ENCODE measurements at regions not wholly inside any gene's neighbourhood (a gene's known extent, or its start where the extent isn't known, plus 50 kb on each side); places are given as distances from the start of the nearest gene placed in this dataset.

GRCh38 chr20:4369798-4370124 is 120.7 kb upstream of the ADRA1D start:
- no peaks in the 10 kb centered on the region for H3K4me1 ChIP-seq (ENCODE audit: insufficient read depth, low read length)
- H3K27me3 ChIP-seq (ENCODE audit: control insufficient read depth in 1 of 2, insufficient read depth in 2 of 2, low read length in 2 of 2), result no peaks in the 10 kb centered on the region
- H3K9me3 ChIP-seq (ENCODE audit: low read length), result no peaks in the 10 kb centered on the region
- H3K9ac ChIP-seq (ENCODE audit: low read length), result no peak overlapping the region
- H3K27ac ChIP-seq (ENCODE audit: low read depth, low read length), result no peak overlapping the region
- H3K4me3 ChIP-seq (ENCODE audit: low read depth in 1 of 2, low read length in 2 of 2), result no peak overlapping the region
- no peaks in the 10 kb centered on the region for H3K36me3 ChIP-seq (ENCODE audit: insufficient read depth, low read length)

GRCh38 chr20:4369119-4369797 is 120.2 kb upstream of the ADRA1D start:
- H3K4me3 ChIP-seq (ENCODE audit: low read depth in 1 of 2, low read length in 2 of 2), result no peak overlapping the region
- no peaks in the 10 kb centered on the region for H3K4me1 ChIP-seq (ENCODE audit: insufficient read depth, low read length)
- no peak overlapping the region for H3K27ac ChIP-seq (ENCODE audit: low read depth, low read length)
- no peaks in the 10 kb centered on the region for H3K36me3 ChIP-seq (ENCODE audit: insufficient read depth, low read length)
- no peaks in the 10 kb centered on the region for H3K9me3 ChIP-seq (ENCODE audit: low read length)
- H3K9ac ChIP-seq (ENCODE audit: low read length), result no peak overlapping the region
- H3K27me3 ChIP-seq (ENCODE audit: control insufficient read depth in 1 of 2, insufficient read depth in 2 of 2, low read length in 2 of 2), result no peaks in the 10 kb centered on the region

DNA sequence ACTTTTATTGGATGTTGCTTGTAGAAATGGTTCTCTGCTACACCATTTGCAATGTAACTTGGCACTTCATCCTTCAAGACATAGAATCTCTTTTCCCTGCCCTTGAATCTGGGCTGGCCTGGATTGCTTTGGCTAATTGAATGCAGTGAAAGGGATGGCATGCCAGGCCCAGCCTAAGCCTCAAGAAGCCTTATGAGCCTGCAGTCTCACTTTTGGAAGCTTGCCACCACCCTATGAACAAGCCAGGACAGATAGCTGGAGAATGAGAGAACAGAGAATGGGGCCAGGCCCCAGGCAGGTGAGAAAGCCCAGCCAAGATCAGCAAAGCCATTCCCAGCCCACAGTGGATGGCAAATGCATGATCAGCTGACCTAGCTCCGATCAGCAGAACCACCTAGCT is 117.0 kb upstream of the ADRA1D start:
- Histone ChIP-seq H3K4me1 (ENCODE audit: insufficient read depth, low read length) (no peaks in the 10 kb centered on the region), H3K4me3 (ENCODE audit: low read depth in 1 of 2, low read length in 2 of 2) (no peak overlapping the region), H3K9ac (ENCODE audit: low read length) (no peak overlapping the region), H3K27me3 (ENCODE audit: control insufficient read depth in 1 of 2, insufficient read depth in 2 of 2, low read length in 2 of 2) (no peaks in the 10 kb centered on the region), H3K27ac (ENCODE audit: low read depth, low read length) (no peak overlapping the region), H3K36me3 (ENCODE audit: insufficient read depth, low read length) (no peaks in the 10 kb centered on the region), H3K9me3 (ENCODE audit: low read length) (no peaks in the 10 kb centered on the region)

- Histone ChIP-seq H3K27me3 (ENCODE audit: control insufficient read depth in 1 of 2, insufficient read depth in 2 of 2, low read length in 2 of 2) (no peaks in the 10 kb centered on the region), H3K4me1 (ENCODE audit: insufficient read depth, low read length) (no peaks in the 10 kb centered on the region), H3K27ac (ENCODE audit: low read depth, low read length) (no peak overlapping the region), H3K36me3 (ENCODE audit: insufficient read depth, low read length) (no peaks in the 10 kb centered on the region), H3K9me3 (ENCODE audit: low read length) (no peaks in the 10 kb centered on the region), H3K4me3 (ENCODE audit: low read depth in 1 of 2, low read length in 2 of 2) (no peak overlapping the region), H3K9ac (ENCODE audit: low read length) (no peak overlapping the region)
Observed at GRCh38 chr20:4358552-4358951, 109.5 kb upstream of the ADRA1D start.

DNA sequence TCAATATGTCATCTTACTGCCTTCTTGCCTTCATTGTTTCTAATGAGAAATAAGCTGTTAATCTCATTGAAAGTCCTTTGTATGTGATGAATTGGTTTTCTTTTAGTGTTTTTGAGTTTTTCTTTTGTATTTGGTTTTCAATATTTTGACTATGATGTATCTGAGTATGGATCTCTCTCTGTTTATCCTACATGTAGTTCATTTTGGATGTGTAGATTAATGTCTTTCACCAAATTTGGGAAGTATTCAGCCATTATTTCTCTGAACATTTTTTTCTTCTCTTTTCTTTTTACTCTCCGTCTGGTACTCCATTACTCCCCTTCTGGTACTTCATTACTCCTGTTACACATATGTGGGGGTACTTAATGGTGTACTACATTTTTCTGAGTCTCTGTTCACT is 103.3 kb upstream of the ADRA1D start:
- no peak overlapping the region for H3K9ac ChIP-seq (ENCODE audit: low read length)
- H3K4me1 ChIP-seq (ENCODE audit: insufficient read depth, low read length), result no peaks in the 10 kb centered on the region
- H3K4me3 ChIP-seq (ENCODE audit: low read depth in 1 of 2, low read length in 2 of 2), result no peak overlapping the region
- no peaks in the 10 kb centered on the region for H3K9me3 ChIP-seq (ENCODE audit: low read length)
- H3K27ac ChIP-seq (ENCODE audit: low read depth, low read length), result no peak overlapping the region
- H3K27me3 ChIP-seq (ENCODE audit: control insufficient read depth in 1 of 2, insufficient read depth in 2 of 2, low read length in 2 of 2), result no peaks in the 10 kb centered on the region
- no peaks in the 10 kb centered on the region for H3K36me3 ChIP-seq (ENCODE audit: insufficient read depth, low read length)

DNA sequence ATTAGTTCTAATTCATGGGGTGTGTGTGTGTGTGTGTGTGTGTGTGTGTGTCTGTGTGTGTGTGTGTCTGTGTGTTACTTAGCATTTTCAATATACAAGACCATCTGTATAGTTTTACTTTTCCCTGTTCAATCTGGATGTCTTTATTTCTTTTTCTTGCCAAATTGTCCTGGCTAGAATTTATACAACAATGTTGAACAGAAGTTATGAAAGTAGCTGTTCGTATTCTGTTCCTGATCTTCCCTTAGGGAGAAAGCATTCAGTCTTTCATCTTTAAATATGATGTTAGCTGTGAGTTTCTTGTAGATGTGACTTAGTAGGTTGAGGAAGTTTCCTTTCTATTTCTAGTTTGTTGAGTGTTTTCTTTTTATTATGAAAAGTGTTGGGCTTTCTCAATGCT is 101.0 kb upstream of the ADRA1D start:
- Histone ChIP-seq H3K27me3 (ENCODE audit: control insufficient read depth in 1 of 2, insufficient read depth in 2 of 2, low read length in 2 of 2) (no peaks in the 10 kb centered on the region), H3K4me1 (ENCODE audit: insufficient read depth, low read length) (no peaks in the 10 kb centered on the region)

DNA sequence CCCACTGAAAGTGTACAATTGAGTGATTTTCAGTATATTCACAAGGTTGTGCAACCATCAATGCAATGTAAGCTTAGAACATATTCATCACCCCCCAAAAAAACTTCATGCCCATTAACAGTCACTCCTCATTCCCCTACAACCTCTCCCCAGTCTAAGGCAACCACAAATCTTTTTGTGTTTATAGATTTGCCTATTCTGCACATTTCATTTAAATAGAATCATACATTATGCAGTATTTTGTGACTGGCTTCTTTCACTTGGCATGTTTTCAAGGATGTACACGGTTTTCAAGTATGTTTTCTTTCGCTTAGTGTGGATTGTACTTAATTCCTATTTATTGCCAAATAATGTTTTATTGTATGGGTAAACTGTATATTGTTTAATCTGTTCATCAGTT is 95.6 kb upstream of the ADRA1D start:
- Histone ChIP-seq H3K9ac (ENCODE audit: low read length) (no peak overlapping the region), H3K4me3 (ENCODE audit: low read depth in 1 of 2, low read length in 2 of 2) (no peak overlapping the region), H3K9me3 (ENCODE audit: low read length) (no peaks in the 10 kb centered on the region), H3K27ac (ENCODE audit: low read depth, low read length) (no peak overlapping the region), H3K36me3 (ENCODE audit: insufficient read depth, low read length) (no peaks in the 10 kb centered on the region), H3K4me1 (ENCODE audit: insufficient read depth, low read length) (no peaks in the 10 kb centered on the region), H3K27me3 (ENCODE audit: control insufficient read depth in 1 of 2, insufficient read depth in 2 of 2, low read length in 2 of 2) (no peaks in the 10 kb centered on the region)

More for the DNA sequence above, 101.0 kb upstream of the ADRA1D start:
- H3K27ac ChIP-seq (ENCODE audit: low read depth, low read length), result no peak overlapping the region
- no peak overlapping the region for H3K4me3 ChIP-seq (ENCODE audit: low read depth in 1 of 2, low read length in 2 of 2)
- no peak overlapping the region for H3K9ac ChIP-seq (ENCODE audit: low read length)
- no peaks in the 10 kb centered on the region for H3K36me3 ChIP-seq (ENCODE audit: insufficient read depth, low read length)
- H3K9me3 ChIP-seq (ENCODE audit: low read length), result no peaks in the 10 kb centered on the region

GRCh38 chr20:4342609-4343008 is 93.5 kb upstream of the ADRA1D start:
- no peaks in the 10 kb centered on the region for H3K9me3 ChIP-seq (ENCODE audit: low read length)
- H3K36me3 ChIP-seq (ENCODE audit: insufficient read depth, low read length), result no peaks in the 10 kb centered on the region
- no peaks in the 10 kb centered on the region for H3K27me3 ChIP-seq (ENCODE audit: control insufficient read depth in 1 of 2, insufficient read depth in 2 of 2, low read length in 2 of 2)
- H3K4me1 ChIP-seq (ENCODE audit: insufficient read depth, low read length), result no peaks in the 10 kb centered on the region
- no peak overlapping the region for H3K4me3 ChIP-seq (ENCODE audit: low read depth in 1 of 2, low read length in 2 of 2)
- H3K9ac ChIP-seq (ENCODE audit: low read length), result no peak overlapping the region
- no peak overlapping the region for H3K27ac ChIP-seq (ENCODE audit: low read depth, low read length)

GRCh38 chr20:4341804-4342485 is 92.9 kb upstream of the ADRA1D start:
- H3K4me1 ChIP-seq (ENCODE audit: insufficient read depth, low read length), result no peaks in the 10 kb centered on the region

GRCh38 chr20:4335722-4336121 is 86.6 kb upstream of the ADRA1D start:
- H3K27ac ChIP-seq (ENCODE audit: low read depth, low read length), result no peak overlapping the region
- H3K36me3 ChIP-seq (ENCODE audit: insufficient read depth, low read length), result no peaks in the 10 kb centered on the region
- H3K4me3 ChIP-seq (ENCODE audit: low read depth in 1 of 2, low read length in 2 of 2), result no peak overlapping the region
- no peaks in the 10 kb centered on the region for H3K4me1 ChIP-seq (ENCODE audit: insufficient read depth, low read length)
- H3K27me3 ChIP-seq (ENCODE audit: control insufficient read depth in 1 of 2, insufficient read depth in 2 of 2, low read length in 2 of 2), result no peaks in the 10 kb centered on the region
- H3K9ac ChIP-seq (ENCODE audit: low read length), result no peak overlapping the region
- H3K9me3 ChIP-seq (ENCODE audit: low read length), result no peaks in the 10 kb centered on the region

More at GRCh38 chr20:4341804-4342485, 92.9 kb upstream of the ADRA1D start:
- H3K36me3 ChIP-seq (ENCODE audit: insufficient read depth, low read length), result no peaks in the 10 kb centered on the region
- no peaks in the 10 kb centered on the region for H3K27me3 ChIP-seq (ENCODE audit: control insufficient read depth in 1 of 2, insufficient read depth in 2 of 2, low read length in 2 of 2)
- H3K27ac ChIP-seq (ENCODE audit: low read depth, low read length), result no peak overlapping the region
- H3K9me3 ChIP-seq (ENCODE audit: low read length), result no peaks in the 10 kb centered on the region
- H3K9ac ChIP-seq (ENCODE audit: low read length), result no peak overlapping the region
- no peak overlapping the region for H3K4me3 ChIP-seq (ENCODE audit: low read depth in 1 of 2, low read length in 2 of 2)

GRCh38 chr20:4332121-4332860 is 83.2 kb upstream of the ADRA1D start:
- H3K9ac ChIP-seq (ENCODE audit: low read length), result no peak overlapping the region
- H3K27ac ChIP-seq (ENCODE audit: low read depth, low read length), result no peak overlapping the region
- no peaks in the 10 kb centered on the region for H3K27me3 ChIP-seq (ENCODE audit: control insufficient read depth in 1 of 2, insufficient read depth in 2 of 2, low read length in 2 of 2)
- no peaks in the 10 kb centered on the region for H3K4me1 ChIP-seq (ENCODE audit: insufficient read depth, low read length)
- H3K9me3 ChIP-seq (ENCODE audit: low read length), result no peaks in the 10 kb centered on the region
- no peaks in the 10 kb centered on the region for H3K36me3 ChIP-seq (ENCODE audit: insufficient read depth, low read length)
- no peak overlapping the region for H3K4me3 ChIP-seq (ENCODE audit: low read depth in 1 of 2, low read length in 2 of 2)
